ENCODE measurements at regions not wholly inside any gene's neighbourhood (a gene's known extent, or its start where the extent isn't known, plus 50 kb on each side); places are given as distances from the start of the nearest gene placed in this dataset.
A peak's percentile ranks its signal among the peaks of the same experiment; 100 is the strongest.

- 59 to 66% methylated on average over 6 of the region's 6 CpGs for WGBS, 2 donors
- no peak overlapping the region for H3K4me3 ChIP-seq
- no peak for TF ChIP-seq POLR2A (IDR thresholded peaks at IDR 0.05)
- TF ChIP-seq CTCF (IDR thresholded peaks at IDR 0.05): no peak
- no peak for DNase-seq
- no peaks in the 10 kb centered on the region for H3K36me3 ChIP-seq
- H3K27ac ChIP-seq: no peak overlapping the region
- no peaks in the 10 kb centered on the region for H3K27me3 ChIP-seq
- H3K4me1 ChIP-seq: peaks cover 0 to 45% (median 18%) of the 10 kb centered on the region in 3 donors
- intact Hi-C loops (cut with DNase I): loop anchor here (10.0 kb wide), 1 partner anchor 54 kb away; no protein-coding TSS in a partner anchor
- H3K9me3 ChIP-seq: no peaks in the 10 kb centered on the region
Measured at GRCh38 chr3:159821110-159821509, 167.5 kb upstream of the IL12A start.

GRCh38 chr3:159821736-159822135, 166.9 kb upstream of the IL12A start:
- Histone ChIP-seq H3K27me3 (no peaks in the 10 kb centered on the region), H3K4me3 (no peak overlapping the region), H3K27ac (no peak overlapping the region), H3K4me1 (peaks cover 0 to 44% (median 18%) of the 10 kb centered on the region in 3 donors), H3K36me3 (no peaks in the 10 kb centered on the region), H3K9me3 (no peaks in the 10 kb centered on the region)
- 72 to 84% methylated on average over 5 of the region's 5 CpGs for WGBS, 2 donors
- intact Hi-C loops (cut with DNase I): loop anchor here (10.0 kb wide), 1 partner anchor 53 kb away; no protein-coding TSS in a partner anchor
- no peak for DNase-seq
- TF ChIP-seq CTCF (IDR thresholded peaks at IDR 0.05) (no peak), POLR2A (IDR thresholded peaks at IDR 0.05) (no peak)

GRCh38 chr3:159823780-159824179, 164.9 kb upstream of the IL12A start:
- intact Hi-C loops (cut with DNase I): loop anchor here (10.0 kb wide), 1 partner anchor 51 kb away; no protein-coding TSS in a partner anchor
- TF ChIP-seq CTCF (IDR thresholded peaks at IDR 0.05): no peak
- TF ChIP-seq POLR2A (IDR thresholded peaks at IDR 0.05): no peak
- Histone ChIP-seq H3K27me3 (no peaks in the 10 kb centered on the region), H3K36me3 (no peaks in the 10 kb centered on the region), H3K9me3 (no peaks in the 10 kb centered on the region), H3K4me1 (peaks cover 0 to 36% (median 14%) of the 10 kb centered on the region in 3 donors), H3K27ac (peak overlapping the region in 3 of 4 donors; percentile 20 to 40 (median 22)), H3K4me3 (no peak overlapping the region)
- WGBS, 2 donors: 17 to 40% methylated on average over 3 of the region's 3 CpGs
- no peak for DNase-seq

- no peak for TF ChIP-seq CTCF (IDR thresholded peaks at IDR 0.05)
- TF ChIP-seq POLR2A (IDR thresholded peaks at IDR 0.05): no peak
- no peak overlapping the region for H3K4me3 ChIP-seq
- H3K27me3 ChIP-seq: no peaks in the 10 kb centered on the region
- H3K4me1 ChIP-seq: peaks cover 0 to 42% (median 17%) of the 10 kb centered on the region in 3 donors
- no peak for DNase-seq
- H3K36me3 ChIP-seq: no peaks in the 10 kb centered on the region
- H3K27ac ChIP-seq: peak overlapping the region in 3 of 4 donors; percentile 38 to 40 (median 39)
- 9 to 10% methylated on average over 2 of the region's 2 CpGs for WGBS, 2 donors
- intact Hi-C loops (cut with DNase I): loop anchor here (10.0 kb wide), 1 partner anchor 50 kb away; no protein-coding TSS in a partner anchor
- no peaks in the 10 kb centered on the region for H3K9me3 ChIP-seq
Measured at GRCh38 chr3:159824333-159824732, 164.3 kb upstream of the IL12A start.

- WGBS, 2 donors: 45% methylated on average over 3 to 5 of the region's 5 CpGs
Measured at GRCh38 chr3:159825216-159825854, 163.3 kb upstream of the IL12A start.

More at GRCh38 chr3:159825216-159825854, 163.3 kb upstream of the IL12A start:
- no peak for DNase-seq
- Histone ChIP-seq H3K4me3 (no peak overlapping the region), H3K27me3 (no peaks in the 10 kb centered on the region), H3K36me3 (no peaks in the 10 kb centered on the region), H3K9me3 (no peaks in the 10 kb centered on the region), H3K4me1 (peaks cover 0 to 52% (median 17%) of the 10 kb centered on the region in 3 donors), H3K27ac (peak overlapping the region in 3 of 4 donors; percentile 1 to 40 (median 39))
- TF ChIP-seq POLR2A (IDR thresholded peaks at IDR 0.05): no peak
- no peak for TF ChIP-seq CTCF (IDR thresholded peaks at IDR 0.05)
- intact Hi-C loops (cut with DNase I): loop anchor here (10.0 kb wide), 1 partner anchor 49 kb away; no protein-coding TSS in a partner anchor
